ENCODE measurements at regions not wholly inside any gene's neighbourhood (a gene's known extent, or its start where the extent isn't known, plus 50 kb on each side); places are given as distances from the start of the nearest gene placed in this dataset.

DNA sequence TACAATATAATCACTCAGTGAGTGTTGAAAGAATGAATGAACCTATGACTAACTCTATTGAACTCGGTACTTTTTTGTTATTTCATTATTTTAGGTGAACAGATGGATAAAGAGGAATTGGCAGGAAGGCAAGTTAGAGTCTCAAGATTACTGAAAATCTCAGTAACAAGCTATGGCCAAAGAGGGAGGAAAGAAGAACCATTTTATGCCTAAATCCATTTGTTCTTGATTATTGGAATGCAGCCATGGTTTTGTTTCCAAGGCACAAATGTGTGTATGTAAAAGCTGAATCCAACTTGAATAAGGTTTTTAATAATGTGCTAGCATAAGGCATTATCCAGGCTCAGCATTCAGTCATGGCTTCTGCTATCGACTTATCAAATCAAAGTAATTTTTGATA, 196.4 kb downstream of the DTHD1 start:
- TF ChIP-seq TCF7L2 (IDR thresholded peaks at IDR 0.05; ENCODE audit: borderline replicate concordance, low read depth, low read length) = no peak
- TF ChIP-seq, protein P1, sequence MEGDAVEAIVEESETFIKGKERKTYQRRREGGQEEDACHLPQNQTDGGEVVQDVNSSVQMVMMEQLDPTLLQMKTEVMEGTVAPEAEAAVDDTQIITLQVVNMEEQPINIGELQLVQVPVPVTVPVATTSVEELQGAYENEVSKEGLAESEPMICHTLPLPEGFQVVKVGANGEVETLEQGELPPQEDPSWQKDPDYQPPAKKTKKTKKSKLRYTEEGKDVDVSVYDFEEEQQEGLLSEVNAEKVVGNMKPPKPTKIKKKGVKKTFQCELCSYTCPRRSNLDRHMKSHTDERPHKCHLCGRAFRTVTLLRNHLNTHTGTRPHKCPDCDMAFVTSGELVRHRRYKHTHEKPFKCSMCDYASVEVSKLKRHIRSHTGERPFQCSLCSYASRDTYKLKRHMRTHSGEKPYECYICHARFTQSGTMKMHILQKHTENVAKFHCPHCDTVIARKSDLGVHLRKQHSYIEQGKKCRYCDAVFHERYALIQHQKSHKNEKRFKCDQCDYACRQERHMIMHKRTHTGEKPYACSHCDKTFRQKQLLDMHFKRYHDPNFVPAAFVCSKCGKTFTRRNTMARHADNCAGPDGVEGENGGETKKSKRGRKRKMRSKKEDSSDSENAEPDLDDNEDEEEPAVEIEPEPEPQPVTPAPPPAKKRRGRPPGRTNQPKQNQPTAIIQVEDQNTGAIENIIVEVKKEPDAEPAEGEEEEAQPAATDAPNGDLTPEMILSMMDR (tag by site-specific recombination; IDR thresholded peaks at IDR 0.05) = no peak
- TF ChIP-seq ZNF24 (tag by site-specific recombination; IDR thresholded peaks at IDR 0.05) = no peak
- no peak for TF ChIP-seq HOXC10 (CRISPR knock-in tag; IDR thresholded peaks at IDR 0.05)
- TF ChIP-seq, protein P2, sequence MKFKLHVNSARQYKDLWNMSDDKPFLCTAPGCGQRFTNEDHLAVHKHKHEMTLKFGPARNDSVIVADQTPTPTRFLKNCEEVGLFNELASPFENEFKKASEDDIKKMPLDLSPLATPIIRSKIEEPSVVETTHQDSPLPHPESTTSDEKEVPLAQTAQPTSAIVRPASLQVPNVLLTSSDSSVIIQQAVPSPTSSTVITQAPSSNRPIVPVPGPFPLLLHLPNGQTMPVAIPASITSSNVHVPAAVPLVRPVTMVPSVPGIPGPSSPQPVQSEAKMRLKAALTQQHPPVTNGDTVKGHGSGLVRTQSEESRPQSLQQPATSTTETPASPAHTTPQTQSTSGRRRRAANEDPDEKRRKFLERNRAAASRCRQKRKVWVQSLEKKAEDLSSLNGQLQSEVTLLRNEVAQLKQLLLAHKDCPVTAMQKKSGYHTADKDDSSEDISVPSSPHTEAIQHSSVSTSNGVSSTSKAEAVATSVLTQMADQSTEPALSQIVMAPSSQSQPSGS (tag by site-specific recombination; IDR thresholded peaks at IDR 0.05; ENCODE audit: low read depth) = no peak
- no peak for TF ChIP-seq BCL11B (tag by site-specific recombination; IDR thresholded peaks at IDR 0.05; ENCODE audit: low read depth)
- TF ChIP-seq, protein P3, sequence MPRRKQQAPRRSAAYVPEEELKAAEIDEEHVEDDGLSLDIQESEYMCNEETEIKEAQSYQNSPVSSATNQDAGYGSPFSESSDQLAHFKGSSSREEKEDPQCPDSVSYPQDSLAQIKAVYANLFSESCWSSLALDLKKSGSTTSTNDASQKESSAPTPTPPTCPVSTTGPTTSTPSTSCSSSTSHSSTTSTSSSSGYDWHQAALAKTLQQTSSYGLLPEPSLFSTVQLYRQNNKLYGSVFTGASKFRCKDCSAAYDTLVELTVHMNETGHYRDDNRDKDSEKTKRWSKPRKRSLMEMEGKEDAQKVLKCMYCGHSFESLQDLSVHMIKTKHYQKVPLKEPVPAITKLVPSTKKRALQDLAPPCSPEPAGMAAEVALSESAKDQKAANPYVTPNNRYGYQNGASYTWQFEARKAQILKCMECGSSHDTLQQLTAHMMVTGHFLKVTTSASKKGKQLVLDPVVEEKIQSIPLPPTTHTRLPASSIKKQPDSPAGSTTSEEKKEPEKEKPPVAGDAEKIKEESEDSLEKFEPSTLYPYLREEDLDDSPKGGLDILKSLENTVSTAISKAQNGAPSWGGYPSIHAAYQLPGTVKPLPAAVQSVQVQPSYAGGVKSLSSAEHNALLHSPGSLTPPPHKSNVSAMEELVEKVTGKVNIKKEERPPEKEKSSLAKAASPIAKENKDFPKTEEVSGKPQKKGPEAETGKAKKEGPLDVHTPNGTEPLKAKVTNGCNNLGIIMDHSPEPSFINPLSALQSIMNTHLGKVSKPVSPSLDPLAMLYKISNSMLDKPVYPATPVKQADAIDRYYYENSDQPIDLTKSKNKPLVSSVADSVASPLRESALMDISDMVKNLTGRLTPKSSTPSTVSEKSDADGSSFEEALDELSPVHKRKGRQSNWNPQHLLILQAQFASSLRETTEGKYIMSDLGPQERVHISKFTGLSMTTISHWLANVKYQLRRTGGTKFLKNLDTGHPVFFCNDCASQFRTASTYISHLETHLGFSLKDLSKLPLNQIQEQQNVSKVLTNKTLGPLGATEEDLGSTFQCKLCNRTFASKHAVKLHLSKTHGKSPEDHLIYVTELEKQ (tag by site-specific recombination; IDR thresholded peaks at IDR 0.05; ENCODE audit: borderline replicate concordance) = no peak
- TF ChIP-seq YY1 (tag by site-specific recombination; IDR thresholded peaks at IDR 0.05) = no peak
- no peak for TF ChIP-seq ZBTB21 (tag by site-specific recombination; IDR thresholded peaks at IDR 0.05)

Data from HEK293 (cell line).